Endothelial cell of umbilical vein (primary cell): ENCODE measurements at regions not wholly inside any gene's neighbourhood (a gene's known extent, or its start where the extent isn't known, plus 50 kb on each side); places are given as distances from the start of the nearest gene placed in this dataset.

Experiments used
- BruUV-seq: library from RNA; stranded (reverse); fragments of 400-500 nt; replicated peaks from 2 replicates; lab custom pipeline; 2021; lab: Mats Ljungman, UMichigan
- CTCF ChIA-PET: fragments of 300-600, 350-600 bp; sonication (Branson Sonifier 250); formaldehyde crosslinking; loops from one replicate; lab custom pipeline; 2021; ENCODE audit warnings: antibody characterized with exemption, inconsistent platforms; lab: Charles Lee
- POLR2A ChIA-PET: fragments of 300-600, 350-600 bp; sonication (Branson Sonifier 250); formaldehyde crosslinking; loops from one replicate; lab custom pipeline; 2021; ENCODE audit warnings: antibody characterized with exemption, inconsistent platforms; lab: Charles Lee
- DNase-seq: peaks from one replicate; pipeline ENCODE4 v3.0.0-alpha.2; 2011; ENCODE audit warnings: low read depth, low spot score
- FAIRE-seq: peaks from 2 replicates; lab custom pipeline; 2011; peaks lifted over from hg19 to GRCh38; lab: Jason Lieb, UNC
- H2AFZ ChIP-seq: 2 replicates; pipeline ENCODE4 v1.6.0; 2012; ENCODE audit warnings: low read depth, low read length, control low read depth, inconsistent platforms
- H3K27ac ChIP-seq: 2 replicates; pipeline ENCODE4 v1.5.1; 2011; ENCODE audit warnings: low read depth, mild to moderate bottlenecking, control low read depth, low read length, moderate library complexity; ENCODE audit not compliant: insufficient read depth
- H3K27me3 ChIP-seq, 2 experiments: 2 replicates each; pipeline versions ENCODE4 v1.6.0 to v1.6.1; 2011; ENCODE audit warnings: low read length in 2 of 2, mixed read lengths in 1 of 2; ENCODE audit not compliant: control insufficient read depth in 2 of 2, insufficient read depth in 2 of 2
- H3K36me3 ChIP-seq, 2 experiments: 2 replicates in 1 of 2; 3 replicates in 1 of 2; pipeline ENCODE4 v1.5.1; 2011; ENCODE audit warnings: low read length in 2 of 2, mild to moderate bottlenecking in 1 of 2, moderate library complexity in 1 of 2; ENCODE audit not compliant: control insufficient read depth in 2 of 2, insufficient read depth in 2 of 2; ENCODE audit errors: extremely low read depth in 1 of 2
- H3K4me1 ChIP-seq: 3 replicates; pipeline ENCODE4 v1.5.1; 2011; ENCODE audit warnings: mild to moderate bottlenecking, low read length; ENCODE audit not compliant: control insufficient read depth, insufficient read depth; ENCODE audit errors: extremely low read depth
- H3K4me2 ChIP-seq: 2 replicates; pipeline ENCODE4 v1.6.1; 2011; ENCODE audit warnings: low read length, control low read depth, mixed read lengths; ENCODE audit not compliant: insufficient read depth
- H3K4me3 ChIP-seq, 3 experiments: fragments of 200-600 bp in 1 of 3; sonication (generic), shearing (Covaris generic) in 1 of 3; replicated peaks in 1 of 3; 2 replicates each; pipeline ENCODE4 v1.5.1; 2011 to 2016; ENCODE audit warnings: control low read depth in 3 of 3, low read length in 3 of 3, mild to moderate bottlenecking in 2 of 3, inconsistent platforms in 1 of 3, low read depth in 1 of 3, moderate library complexity in 1 of 3; ENCODE audit not compliant: insufficient read depth in 1 of 3
- H3K79me2 ChIP-seq: 2 replicates; pipeline ENCODE4 v1.6.0; 2012; ENCODE audit warnings: low read length, inconsistent platforms; ENCODE audit not compliant: control insufficient read depth, insufficient read depth
- H3K9ac ChIP-seq: replicated peaks from 2 replicates; pipeline ENCODE3; 2011; ENCODE audit warnings: low read length, control low read depth; ENCODE audit not compliant: insufficient read depth; ENCODE audit errors: extremely low read depth
- H3K9me1 ChIP-seq: replicated peaks from 3 replicates; pipeline ENCODE4 v1.6.0; 2011; ENCODE audit warnings: mild to moderate bottlenecking, low read length; ENCODE audit not compliant: control insufficient read depth, insufficient read depth; ENCODE audit errors: extremely low read depth
- H3K9me3 ChIP-seq: replicated peaks from 2 replicates; pipeline ENCODE4 v1.5.1; 2012; ENCODE audit warnings: low read length, inconsistent platforms; ENCODE audit not compliant: control insufficient read depth, insufficient read depth
- H4K20me1 ChIP-seq: replicated peaks from 2 replicates; pipeline ENCODE3; 2011; ENCODE audit warnings: mild to moderate bottlenecking, low read length; ENCODE audit not compliant: control insufficient read depth, insufficient read depth; ENCODE audit errors: extremely low read depth
- CTCF ChIP-seq, 2 donors: IDR thresholded peaks; 1 replicate in 1 of 2; 2 replicates in 1 of 2; pipeline ENCODE4 v1.5.1; 2011; ENCODE audit warnings: low read length in 2 of 2, mild to moderate bottlenecking in 2 of 2, moderate library complexity in 2 of 2, control low read depth in 1 of 2, inconsistent platforms in 1 of 2, low read depth in 1 of 2; ENCODE audit not compliant: insufficient read depth in 1 of 2; ENCODE audit errors: extremely low read depth in 1 of 2
- EZH2 ChIP-seq: IDR thresholded peaks from 2 replicates; pipeline ENCODE4 v1.6.1; 2012; ENCODE audit warnings: borderline replicate concordance, low read depth, mild to moderate bottlenecking, moderate library complexity, low read length, inconsistent platforms; ENCODE audit not compliant: severe bottlenecking
- FOS ChIP-seq: IDR thresholded peaks from 2 replicates; pipeline ENCODE4 v1.6.1; 2011; ENCODE audit warnings: mild to moderate bottlenecking, low read length, moderate library complexity, borderline replicate concordance; ENCODE audit not compliant: insufficient read depth
- GATA2 ChIP-seq: IDR thresholded peaks from 2 replicates; pipeline ENCODE4 v1.7.0; 2011; ENCODE audit warnings: low read depth, mild to moderate bottlenecking, moderate library complexity, mixed read lengths, low read length; ENCODE audit not compliant: insufficient read length, insufficient read depth
- JUN ChIP-seq: IDR thresholded peaks from 2 replicates; pipeline ENCODE4 v1.6.1; 2011; ENCODE audit warnings: borderline replicate concordance, low read depth; ENCODE audit not compliant: insufficient read length, insufficient read depth
- MAX ChIP-seq: IDR thresholded peaks from 2 replicates; pipeline ENCODE4 v1.6.1; 2011; ENCODE audit not compliant: insufficient read depth, insufficient read length
- MYC ChIP-seq: IDR thresholded peaks from one replicate; pipeline ENCODE4 v1.6.1; 2011; ENCODE audit warnings: mild to moderate bottlenecking, low read depth, low read length
- POLR2A ChIP-seq: IDR thresholded peaks from 2 replicates; pipeline ENCODE4 v1.6.1; 2012; ENCODE audit warnings: low read depth, mild to moderate bottlenecking, control low read depth, low read length
- POLR2AphosphoS5 ChIP-seq: IDR thresholded peaks from 2 replicates; pipeline ENCODE4 v1.6.1; 2012; ENCODE audit warnings: low read depth, mild to moderate bottlenecking, control low read depth, low read length, moderate library complexity; ENCODE audit not compliant: insufficient read depth
- dilution Hi-C: fragments of 300-500 bp; cut with MboI; formaldehyde crosslinking; loops from one replicate; pipeline ENCODE4 v1.15.0; 2019; ENCODE audit warnings: low sequenced_read_pairs; ENCODE audit not compliant: extremely low pct_ligation_motif_present
- intact Hi-C: fragments of 100-400 bp; cut with micrococcal nuclease; formaldehyde crosslinking; loops from one replicate; pipeline ENCODE4 v1.10.0; 2022

GRCh38 chrX:39705290-39705689, 392.5 kb downstream of the BCOR start:
- peak; percentile 88 for DNase-seq
- H3K9ac ChIP-seq: no peak overlapping the region
- BruUV-seq: no TSS peak
- peak; percentile 99 for FAIRE-seq
- no peak overlapping the region for H3K4me2 ChIP-seq
- no peak overlapping the region for H3K4me3 ChIP-seq
- CTCF ChIA-PET: interaction anchor here (0.6 to 1.5 kb wide), 16 partner anchors 9 to 558 kb away, joined by 3 to 7 read pairs (median 3); no protein-coding TSS in a partner anchor
- H3K4me1 ChIP-seq: no peaks in the 10 kb centered on the region
- intact Hi-C loops (loop anchor here (1.0 kb wide), 1 partner anchor 307 kb away; no protein-coding TSS in a partner anchor), dilution Hi-C loops (no loop called here)
- no peak overlapping the region for H2AFZ ChIP-seq
- no peaks in the 10 kb centered on the region for H4K20me1 ChIP-seq
- no peaks in the 10 kb centered on the region for H3K36me3 ChIP-seq
- POLR2A ChIA-PET: no interaction called here
- TF ChIP-seq CTCF (IDR thresholded peaks at IDR 0.05; ENCODE audit: extremely low read depth in 1 of 2, insufficient read depth in 1 of 2, low read depth in 1 of 2, low read length in 2 of 2) (peak; percentile 29 to 48), FOS (peak; percentile 74), MYC (peak; percentile 57), GATA2 (no peak), EZH2 (no peak), POLR2AphosphoS5 (peak; percentile 49), MAX (no peak), JUN (peak; percentile 49), POLR2A (no peak)
- no peak overlapping the region for H3K27ac ChIP-seq
- H3K9me1 ChIP-seq: no peaks in the 10 kb centered on the region
- H3K79me2 ChIP-seq: no peaks in the 10 kb centered on the region
- no peaks in the 10 kb centered on the region for H3K27me3 ChIP-seq
- no peaks in the 10 kb centered on the region for H3K9me3 ChIP-seq
